A549 (cell line): ENCODE measurements at regions not wholly inside any gene's neighbourhood (a gene's known extent, or its start where the extent isn't known, plus 50 kb on each side); places are given as distances from the start of the nearest gene placed in this dataset.

Experiments used
- ATAC-seq, 2 experiments: fragments of 200-7000 bp in 1 of 2; fragments of >200 bp in 1 of 2; cut with Nextera tagmentation in 1 of 2; cut with Tn5 transposase in 1 of 2; 3 replicates each; pipeline versions ENCODE4 v1.8.0 to v1.9.1; 2018 to 2020; ENCODE audit warnings: mild to moderate bottlenecking in 1 of 2, moderate library complexity in 1 of 2
- CTCF ChIA-PET: fragments of 300-600 bp; sonication (Branson Sonifier 250); formaldehyde crosslinking; extraction: SDS; loops from one replicate; lab custom pipeline; 2021; ENCODE audit warnings: antibody characterized with exemption, inconsistent platforms; lab: Yijun Ruan, JAX
- POLR2A ChIA-PET: fragments of 350-600 bp; formaldehyde crosslinking; extraction: SDS; loops from one replicate; lab custom pipeline; 2021; ENCODE audit warnings: antibody characterized with exemption, inconsistent platforms; lab: Yijun Ruan, JAX
- DNase-seq, 2 experiments: peaks; one replicate each; pipeline versions ENCODE4 v3.0.0 to v3.0.0-alpha.2; 2011 to 2016; ENCODE audit warnings: low read depth in 1 of 2, low spot score in 1 of 2
- FAIRE-seq: peaks from 2 replicates; lab custom pipeline; 2011; peaks lifted over from hg19 to GRCh38; lab: Jason Lieb, UNC
- H3K27ac ChIP-seq, 2 experiments: fragments of >200 bp; sonication (Bioruptor Twin); formaldehyde crosslinking; 3 replicates each; pipeline ENCODE4 v1.5.1; 2016 to 2017
- H3K4me1 ChIP-seq: fragments of >200 bp; sonication (Bioruptor Twin); formaldehyde crosslinking; 3 replicates; pipeline ENCODE4 v1.6.1; 2016
- H3K4me2 ChIP-seq: fragments of >200 bp; sonication (Bioruptor Twin); formaldehyde crosslinking; 3 replicates; pipeline ENCODE4 v1.6.1; 2016
- H3K4me3 ChIP-seq: fragments of >200 bp; sonication (Bioruptor Twin); formaldehyde crosslinking; 3 replicates; pipeline ENCODE4 v1.5.1; 2016
- H3K9me3 ChIP-seq: fragments of >200 bp; sonication (Bioruptor Twin); formaldehyde crosslinking; 3 replicates; pipeline ENCODE4 v1.6.1; 2016
- BCL3 ChIP-seq: fragments of >200 bp; sonication (Bioruptor Twin); formaldehyde crosslinking; IDR thresholded peaks from 3 replicates; pipeline ENCODE4 v1.6.1; 2016
- CBX2 ChIP-seq: fragments of 200-600 bp; sonication (generic); IDR thresholded peaks from 2 replicates; pipeline ENCODE4 v1.6.1; 2016; ENCODE audit warnings: low read depth, mild to moderate bottlenecking, borderline replicate concordance
- CEBPB ChIP-seq, 2 experiments: fragments of >200 bp in 1 of 2; sonication (Bioruptor Twin) in 1 of 2; formaldehyde crosslinking in 1 of 2; IDR thresholded peaks; 2 replicates each; pipeline ENCODE4 v1.6.1; 2012 to 2016
- CHD2 ChIP-seq: fragments of 150-350 bp; IDR thresholded peaks from 2 replicates; pipeline ENCODE4 v1.6.1; 2014; ENCODE audit warnings: low read length; ENCODE audit not compliant: partially characterized antibody
- CTCF ChIP-seq: fragments of >200 bp; sonication (Bioruptor Twin); formaldehyde crosslinking; IDR thresholded peaks from 3 replicates; pipeline ENCODE4 v1.5.1; 2016
- EP300 ChIP-seq, 2 experiments: fragments of >200 bp; sonication (Bioruptor Twin); formaldehyde crosslinking; IDR thresholded peaks; 2 replicates in 1 of 2; 3 replicates in 1 of 2; pipeline ENCODE4 v1.6.1; 2016 to 2017
- ESRRA ChIP-seq: fragments of 150-350 bp; IDR thresholded peaks from 2 replicates; pipeline ENCODE4 v1.6.1; 2014; ENCODE audit warnings: mild to moderate bottlenecking, low read length, borderline replicate concordance
- FOSL2 ChIP-seq, 2 experiments: fragments of 450-650 bp in 1 of 2; fragments of >200 bp in 1 of 2; sonication (Bioruptor Twin) in 1 of 2; formaldehyde crosslinking; IDR thresholded peaks; 2 replicates each; pipeline versions ENCODE4 v1.5.0 to v1.6.1; 2016 to 2020; ENCODE audit warnings: mild to moderate bottlenecking in 1 of 2, moderate library complexity in 1 of 2
- FOXS1 ChIP-seq: fragments of 250-450 bp; sonication (Bioruptor Pico); IDR thresholded peaks from 2 replicates; pipeline ENCODE4 v1.5.0; 2020; ENCODE audit warnings: mild to moderate bottlenecking, moderate library complexity
- GATA3 ChIP-seq: IDR thresholded peaks from 2 replicates; pipeline ENCODE4 v1.6.1; 2012; ENCODE audit warnings: borderline replicate concordance
- HES2 ChIP-seq: fragments of >200 bp; sonication (Bioruptor Twin); formaldehyde crosslinking; IDR thresholded peaks from 2 replicates; pipeline ENCODE4 v1.6.1; 2016
- HEYL ChIP-seq: fragments of 250-450 bp; sonication (Bioruptor Pico); IDR thresholded peaks from 2 replicates; pipeline ENCODE4 v1.8.0; 2021; ENCODE audit warnings: mild to moderate bottlenecking, moderate library complexity
- JUNB ChIP-seq: fragments of >200 bp; sonication (Bioruptor Twin); formaldehyde crosslinking; IDR thresholded peaks from 2 replicates; pipeline ENCODE4 v1.6.1; 2016
- KDM1A ChIP-seq: fragments of 200-600 bp; sonication (generic); IDR thresholded peaks from 2 replicates; pipeline ENCODE4 v1.6.1; 2016; ENCODE audit warnings: low read depth, mild to moderate bottlenecking
- KDM5A ChIP-seq: fragments of 200-600 bp; sonication (generic); IDR thresholded peaks from 2 replicates; pipeline ENCODE4 v1.6.1; 2016; ENCODE audit warnings: antibody characterized with exemption, mild to moderate bottlenecking
- MAFK ChIP-seq: fragments of 450-650 bp; IDR thresholded peaks from 2 replicates; pipeline ENCODE4 v1.6.1; 2014; ENCODE audit not compliant: partially characterized antibody
- MYC ChIP-seq: IDR thresholded peaks from 2 replicates; pipeline ENCODE4 v1.6.1; 2012; ENCODE audit warnings: mild to moderate bottlenecking, inconsistent platforms, low read length, improper control_type of control experiment, borderline replicate concordance
- NFE2L2 ChIP-seq: fragments of 150-350 bp; conservative IDR thresholded peaks from 2 replicates; pipeline ENCODE4 v1.6.1; 2014; ENCODE audit warnings: low read length
- PHF8 ChIP-seq: fragments of 200-600 bp; sonication (generic); IDR thresholded peaks from 2 replicates; pipeline ENCODE4 v1.6.1; 2016; ENCODE audit warnings: low read depth, mild to moderate bottlenecking, antibody characterized with exemption, moderate library complexity, borderline replicate concordance
- RAD21 ChIP-seq, 2 experiments: fragments of >200 bp in 1 of 2; sonication (Bioruptor Twin) in 1 of 2; formaldehyde crosslinking in 1 of 2; IDR thresholded peaks in 1 of 2; conservative IDR thresholded peaks in 1 of 2; 2 replicates in 1 of 2; 3 replicates in 1 of 2; pipeline ENCODE4 v1.6.1; 2012 to 2018; ENCODE audit warnings: inconsistent platforms in 1 of 2
- RARB ChIP-seq: fragments of 250-450 bp; sonication (Bioruptor Pico); IDR thresholded peaks from 2 replicates; pipeline ENCODE4 v1.8.0; 2021; ENCODE audit warnings: mild to moderate bottlenecking, moderate library complexity
- RFX5 ChIP-seq: fragments of 450-650 bp; IDR thresholded peaks from 2 replicates; pipeline ENCODE4 v1.7.1; 2014; ENCODE audit warnings: antibody characterized with exemption, mild to moderate bottlenecking, moderate library complexity
- SMC3 ChIP-seq: fragments of >200 bp; sonication (Bioruptor Twin); formaldehyde crosslinking; IDR thresholded peaks from 3 replicates; pipeline ENCODE4 v1.6.1; 2018; ENCODE audit warnings: inconsistent platforms
- TP53 ChIP-seq: fragments of 250-450 bp; sonication (Bioruptor Pico); IDR thresholded peaks from 2 replicates; pipeline ENCODE4 v1.5.0; 2021; ENCODE audit warnings: mild to moderate bottlenecking, moderate library complexity
- USF2 ChIP-seq: fragments of 450-650 bp; IDR thresholded peaks from 2 replicates; pipeline ENCODE4 v1.6.1; 2014; ENCODE audit warnings: antibody characterized with exemption
- ZC3H11A ChIP-seq: fragments of 450-650 bp; IDR thresholded peaks from 2 replicates; pipeline ENCODE4 v1.6.1; 2014; ENCODE audit warnings: antibody characterized with exemption, mild to moderate bottlenecking
- ZNF302 ChIP-seq: fragments of 250-450 bp; sonication (Bioruptor Pico); IDR thresholded peaks from 2 replicates; pipeline ENCODE4 v1.9.0; 2021; ENCODE audit warnings: inconsistent platforms, mild to moderate bottlenecking, moderate library complexity
- WGBS: methylation state at CpG from one replicate; pipeline ENCODE4 v1.1.6; 2017; ENCODE audit errors: missing lambda C conversion rate; 5-methylcytosine and 5-hydroxymethylcytosine counted together

- H3K4me3 ChIP-seq = no peak overlapping the region
- FAIRE-seq (no peak), DNase-seq (no peak), ATAC-seq (no peak)
- 60% methylated on average over 9 of the region's 9 CpGs for WGBS
- no peak overlapping the region for H3K27ac ChIP-seq
- TF ChIP-seq GATA3 = no peak
- no peak for TF ChIP-seq CBX2
- TF ChIP-seq CEBPB (IDR thresholded peaks at IDR 0.05) = no peak
- no peak for TF ChIP-seq RFX5
- TF ChIP-seq NFE2L2 = no peak
- no peak overlapping the region for H3K4me2 ChIP-seq
- CTCF ChIA-PET = no interaction called here
- no peaks in the 10 kb centered on the region for H3K9me3 ChIP-seq
- no peaks in the 10 kb centered on the region for H3K4me1 ChIP-seq
- POLR2A ChIA-PET = no interaction called here
These were observed 84.1 kb downstream of the TNFSF11 start for GRCh38 chr13:42658019-42658418.

GRCh38 chr13:42660333-42660965, 86.5 kb downstream of the TNFSF11 start:
- 4% methylated on average over 5 of the region's 5 CpGs for WGBS
- no peak for TF ChIP-seq FOSL2 (IDR thresholded peaks at IDR 0.05)
- no peak for TF ChIP-seq FOSL2 (CRISPR knock-in tag; IDR thresholded peaks at IDR 0.05)
- TF ChIP-seq ESRRA = no peak
- no peak for TF ChIP-seq BCL3
- TF ChIP-seq MAFK = peak; percentile 89
- no peak for TF ChIP-seq RARB (CRISPR knock-in tag)
- TF ChIP-seq TP53 (CRISPR knock-in tag) = no peak
- no peak for TF ChIP-seq KDM1A
- TF ChIP-seq USF2 = no peak
- TF ChIP-seq CTCF = peak; percentile 47
- TF ChIP-seq JUNB = no peak
- TF ChIP-seq SMC3 = 0 out of 3 replicates have a peak, but pooled peaks have one; percentile 33
- TF ChIP-seq RAD21 (conservative IDR thresholded peaks at IDR 0.05 in 1 of 2, IDR thresholded peaks at IDR 0.05 in 1 of 2) = peak; percentile 26 to 55; a peak in 4 of 5 replicates
- Histone ChIP-seq H3K9me3 (no peaks in the 10 kb centered on the region), H3K27ac (no peak overlapping the region), H3K4me2 (no peak overlapping the region), H3K4me1 (no peaks in the 10 kb centered on the region), H3K4me3 (no peak overlapping the region)
- DNase-seq (no peak), FAIRE-seq (no peak), ATAC-seq (no peak)
- POLR2A ChIA-PET = no interaction called here
- CTCF ChIA-PET = interaction anchor here (0.7 to 1.8 kb wide), 7 partner anchors 8 to 1146 kb away, joined by 3 to 5 read pairs (median 4); no protein-coding TSS in a partner anchor

- Histone ChIP-seq H3K9me3 (no peaks in the 10 kb centered on the region), H3K4me3 (no peak overlapping the region), H3K4me2 (no peak overlapping the region), H3K27ac (no peak overlapping the region), H3K4me1 (no peaks in the 10 kb centered on the region)
- FAIRE-seq (no peak), ATAC-seq (no peak), DNase-seq (no peak)
- CTCF ChIA-PET = no interaction called here
- POLR2A ChIA-PET = no interaction called here
- TF ChIP-seq NFE2L2 = no peak
- no peak for TF ChIP-seq HEYL
- no peak for TF ChIP-seq KDM5A
- TF ChIP-seq CHD2 = no peak
- no peak for TF ChIP-seq EP300 (IDR thresholded peaks at IDR 0.05)
- TF ChIP-seq FOXS1 (CRISPR knock-in tag) = no peak
- no peak for TF ChIP-seq USF2
- no peak for TF ChIP-seq HES2
- no peak for TF ChIP-seq ZNF302 (CRISPR knock-in tag)
- TF ChIP-seq PHF8 = no peak
- no peak for TF ChIP-seq ZC3H11A
- TF ChIP-seq MAFK = no peak
- no peak for TF ChIP-seq MYC
- no peak for TF ChIP-seq GATA3
These were observed 93.7 kb downstream of the TNFSF11 start for GRCh38 chr13:42667638-42668037.
